ENCODE measurements at regions not wholly inside any gene's neighbourhood (a gene's known extent, or its start where the extent isn't known, plus 50 kb on each side); places are given as distances from the start of the nearest gene placed in this dataset.
"Not testable (repeated sequence)": the region's sequence is repeated elsewhere in the genome, so short reads cannot be mapped to it uniquely, and the experiment has no call there.

GRCh38 chr10:33584596-33584995 lies 250.1 kb upstream of the NRP1 start:
- DNase-seq; H3K36me3 Mint-ChIP-seq (ENCODE audit: low read depth); H3K9me3 ChIP-seq (ENCODE audit: control insufficient read depth, low read length, poor library complexity, severe bottlenecking); ATAC-seq; H3K4me3 Mint-ChIP-seq; H3K4me1 Mint-ChIP-seq; H3K27ac Mint-ChIP-seq: not testable (repeated sequence)
- H3K27me3 Mint-ChIP-seq = peaks cover 21% of the 10 kb centered on the region

- H3K27me3 Mint-ChIP-seq = peaks cover 10% of the 10 kb centered on the region
- no peaks in the 10 kb centered on the region for H3K9me3 ChIP-seq (ENCODE audit: control insufficient read depth, low read length, poor library complexity, severe bottlenecking)
- H3K27ac Mint-ChIP-seq = no peak overlapping the region
- ATAC-seq (no peak), DNase-seq (no peak)
- no peak overlapping the region for H3K4me3 Mint-ChIP-seq
- no peaks in the 10 kb centered on the region for H3K36me3 Mint-ChIP-seq (ENCODE audit: low read depth)
- no peaks in the 10 kb centered on the region for H3K4me1 Mint-ChIP-seq
These were observed 245.5 kb upstream of the NRP1 start for GRCh38 chr10:33579996-33580395.

- H3K27me3 Mint-ChIP-seq = peaks cover 12% of the 10 kb centered on the region
- no peaks in the 10 kb centered on the region for H3K36me3 Mint-ChIP-seq (ENCODE audit: low read depth)
- no peaks in the 10 kb centered on the region for H3K9me3 ChIP-seq (ENCODE audit: control insufficient read depth, low read length, poor library complexity, severe bottlenecking)
- DNase-seq = no peak
- no peak for ATAC-seq
- no peaks in the 10 kb centered on the region for H3K4me1 Mint-ChIP-seq
- H3K4me3 Mint-ChIP-seq = no peak overlapping the region
- H3K27ac Mint-ChIP-seq = no peak overlapping the region
These were observed 239.1 kb upstream of the NRP1 start for GRCh38 chr10:33573606-33574005.

GRCh38 chr10:33571616-33572015 lies 237.1 kb upstream of the NRP1 start:
- H3K36me3 Mint-ChIP-seq (ENCODE audit: low read depth) = no peaks in the 10 kb centered on the region

GRCh38 chr10:33570495-33570894 lies 236.0 kb upstream of the NRP1 start:
- DNase-seq (no peak), ATAC-seq (no peak)
- Mint-ChIP-seq H3K27ac (no peak overlapping the region), H3K27me3 (peaks cover 12% of the 10 kb centered on the region), H3K4me3 (no peak overlapping the region), H3K36me3 (ENCODE audit: low read depth) (no peaks in the 10 kb centered on the region), H3K4me1 (no peaks in the 10 kb centered on the region)
- no peaks in the 10 kb centered on the region for H3K9me3 ChIP-seq (ENCODE audit: control insufficient read depth, low read length, poor library complexity, severe bottlenecking)

More at GRCh38 chr10:33571616-33572015, 237.1 kb upstream of the NRP1 start:
- no peak overlapping the region for H3K4me3 Mint-ChIP-seq
- no peak for DNase-seq
- H3K27ac Mint-ChIP-seq = no peak overlapping the region
- no peaks in the 10 kb centered on the region for H3K9me3 ChIP-seq (ENCODE audit: control insufficient read depth, low read length, poor library complexity, severe bottlenecking)
- no peaks in the 10 kb centered on the region for H3K4me1 Mint-ChIP-seq
- ATAC-seq = no peak
- peaks cover 12% of the 10 kb centered on the region for H3K27me3 Mint-ChIP-seq

- Mint-ChIP-seq H3K4me3 (no peak overlapping the region), H3K27me3 (peaks cover 12% of the 10 kb centered on the region), H3K27ac (no peak overlapping the region), H3K4me1 (no peaks in the 10 kb centered on the region), H3K36me3 (ENCODE audit: low read depth) (no peaks in the 10 kb centered on the region)
- no peaks in the 10 kb centered on the region for H3K9me3 ChIP-seq (ENCODE audit: control insufficient read depth, low read length, poor library complexity, severe bottlenecking)
- DNase-seq (no peak), ATAC-seq (no peak)
These were observed 235.2 kb upstream of the NRP1 start for GRCh38 chr10:33569702-33570101.

GRCh38 chr10:33566426-33566825 lies 232.0 kb upstream of the NRP1 start:
- H3K4me3 Mint-ChIP-seq = no peak overlapping the region
- no peak overlapping the region for H3K27ac Mint-ChIP-seq
- DNase-seq (no peak), ATAC-seq (no peak)
- peaks cover 30% of the 10 kb centered on the region for H3K27me3 Mint-ChIP-seq
- no peaks in the 10 kb centered on the region for H3K36me3 Mint-ChIP-seq (ENCODE audit: low read depth)
- H3K4me1 Mint-ChIP-seq = no peaks in the 10 kb centered on the region
- no peaks in the 10 kb centered on the region for H3K9me3 ChIP-seq (ENCODE audit: control insufficient read depth, low read length, poor library complexity, severe bottlenecking)

GRCh38 chr10:33566001-33566400 lies 231.5 kb upstream of the NRP1 start:
- Mint-ChIP-seq H3K36me3 (ENCODE audit: low read depth) (no peaks in the 10 kb centered on the region), H3K4me3 (no peak overlapping the region), H3K27me3 (peaks cover 35% of the 10 kb centered on the region), H3K27ac (no peak overlapping the region), H3K4me1 (no peaks in the 10 kb centered on the region)
- H3K9me3 ChIP-seq (ENCODE audit: control insufficient read depth, low read length, poor library complexity, severe bottlenecking) = no peaks in the 10 kb centered on the region
- DNase-seq (no peak), ATAC-seq (no peak)

GRCh38 chr10:33565231-33565630 lies 230.8 kb upstream of the NRP1 start:
- DNase-seq = no peak
- no peak overlapping the region for H3K27ac Mint-ChIP-seq
- no peak overlapping the region for H3K4me3 Mint-ChIP-seq
- H3K9me3 ChIP-seq (ENCODE audit: control insufficient read depth, low read length, poor library complexity, severe bottlenecking) = no peaks in the 10 kb centered on the region
- no peaks in the 10 kb centered on the region for H3K36me3 Mint-ChIP-seq (ENCODE audit: low read depth)
- ATAC-seq = no peak
- H3K4me1 Mint-ChIP-seq = no peaks in the 10 kb centered on the region
- H3K27me3 Mint-ChIP-seq = peaks cover 41% of the 10 kb centered on the region

- no peak overlapping the region for H3K4me3 Mint-ChIP-seq
- no peak overlapping the region for H3K27ac Mint-ChIP-seq
- H3K9me3 ChIP-seq (ENCODE audit: control insufficient read depth, low read length, poor library complexity, severe bottlenecking) = no peaks in the 10 kb centered on the region
- no peak for ATAC-seq
- no peak for DNase-seq
- peaks cover 56% of the 10 kb centered on the region for H3K27me3 Mint-ChIP-seq
- H3K4me1 Mint-ChIP-seq = peaks cover 6% of the 10 kb centered on the region
- no peaks in the 10 kb centered on the region for H3K36me3 Mint-ChIP-seq (ENCODE audit: low read depth)
These were observed 224.6 kb upstream of the NRP1 start for GRCh38 chr10:33559105-33559504.

- Mint-ChIP-seq H3K36me3 (ENCODE audit: low read depth) (no peaks in the 10 kb centered on the region), H3K27ac (no peak overlapping the region), H3K4me1 (peaks cover 6% of the 10 kb centered on the region), H3K4me3 (no peak overlapping the region), H3K27me3 (peaks cover 48% of the 10 kb centered on the region)
- ATAC-seq = no peak
- DNase-seq = no peak
- no peaks in the 10 kb centered on the region for H3K9me3 ChIP-seq (ENCODE audit: control insufficient read depth, low read length, poor library complexity, severe bottlenecking)
These were observed 222.8 kb upstream of the NRP1 start for GRCh38 chr10:33557313-33557712.

- no peak overlapping the region for H3K27ac Mint-ChIP-seq
- ATAC-seq = no peak
- H3K4me3 Mint-ChIP-seq = no peak overlapping the region
- no peaks in the 10 kb centered on the region for H3K36me3 Mint-ChIP-seq (ENCODE audit: low read depth)
- H3K27me3 Mint-ChIP-seq = peaks cover 46% of the 10 kb centered on the region
- no peak for DNase-seq
- peaks cover 6% of the 10 kb centered on the region for H3K4me1 Mint-ChIP-seq
- H3K9me3 ChIP-seq (ENCODE audit: control insufficient read depth, low read length, poor library complexity, severe bottlenecking) = no peaks in the 10 kb centered on the region
These were observed 222.2 kb upstream of the NRP1 start for GRCh38 chr10:33556620-33557019.

GRCh38 chr10:33556103-33556502 lies 221.6 kb upstream of the NRP1 start:
- Mint-ChIP-seq H3K27me3 (peaks cover 46% of the 10 kb centered on the region), H3K27ac (no peak overlapping the region)
- no peak for ATAC-seq

GRCh38 chr10:33553748-33554571 lies 219.5 kb upstream of the NRP1 start:
- H3K9me3 ChIP-seq (ENCODE audit: control insufficient read depth, low read length, poor library complexity, severe bottlenecking) = no peaks in the 10 kb centered on the region
- Mint-ChIP-seq H3K27ac (no peak overlapping the region), H3K27me3 (peaks cover 55% of the 10 kb centered on the region), H3K36me3 (ENCODE audit: low read depth) (no peaks in the 10 kb centered on the region), H3K4me1 (peaks cover 3% of the 10 kb centered on the region), H3K4me3 (no peak overlapping the region)
- ATAC-seq (no peak), DNase-seq (no peak)

More at GRCh38 chr10:33556103-33556502, 221.6 kb upstream of the NRP1 start:
- DNase-seq = no peak
- H3K9me3 ChIP-seq (ENCODE audit: control insufficient read depth, low read length, poor library complexity, severe bottlenecking) = no peaks in the 10 kb centered on the region
- Mint-ChIP-seq H3K4me3 (no peak overlapping the region), H3K36me3 (ENCODE audit: low read depth) (no peaks in the 10 kb centered on the region), H3K4me1 (peaks cover 6% of the 10 kb centered on the region)
